Nephron (organoid): ENCODE measurements at regions not wholly inside any gene's neighbourhood (a gene's known extent, or its start where the extent isn't known, plus 50 kb on each side); places are given as distances from the start of the nearest gene placed in this dataset.

Experiments
- H3K27ac Mint-ChIP-seq, 3 experiments: 2 replicates each; pipeline ENCODE4 v1.8.0; 2020; ENCODE audit warnings: mixed read lengths in 3 of 3, mild to moderate bottlenecking in 2 of 3, moderate library complexity in 1 of 3
- H3K27me3 Mint-ChIP-seq: 2 replicates; pipeline ENCODE4 v1.8.0; 2021; ENCODE audit warnings: low read depth, mild to moderate bottlenecking, moderate library complexity, mixed read lengths
- H3K36me3 Mint-ChIP-seq: 2 replicates; pipeline ENCODE4 v1.8.0; 2020; ENCODE audit warnings: low read depth, mixed read lengths
- H3K4me1 Mint-ChIP-seq: 2 replicates; pipeline ENCODE4 v1.8.0; 2020; ENCODE audit warnings: mixed read lengths
- H3K4me3 Mint-ChIP-seq, 3 experiments: 2 replicates each; pipeline ENCODE4 v1.8.0; 2020; ENCODE audit warnings: mild to moderate bottlenecking in 3 of 3, mixed read lengths in 3 of 3, moderate library complexity in 2 of 3
- H3K9me3 Mint-ChIP-seq: 2 replicates; pipeline ENCODE4 v1.8.0; 2020; ENCODE audit warnings: mixed read lengths
- CTCF ChIP-seq, 3 experiments: fragments of 200-600 bp; sonication (generic); IDR thresholded peaks; one replicate each; pipeline ENCODE4 v1.5.0; 2021; ENCODE audit warnings: antibody characterized with exemption in 3 of 3; ENCODE audit not compliant: unreplicated experiment in 3 of 3

- no peaks in the 10 kb centered on the region for H3K9me3 Mint-ChIP-seq
- no peaks in the 10 kb centered on the region for H3K27me3 Mint-ChIP-seq
- no peak for TF ChIP-seq CTCF (IDR thresholded peaks at IDR 0.05; ENCODE audit: unreplicated experiment in 3 of 3)
- no peak overlapping the region for H3K4me3 Mint-ChIP-seq
- no peaks in the 10 kb centered on the region for H3K36me3 Mint-ChIP-seq
- H3K27ac Mint-ChIP-seq, result no peak overlapping the region
- no peaks in the 10 kb centered on the region for H3K4me1 Mint-ChIP-seq
Observed at GRCh38 chr5:155619688-155620087, 606.1 kb downstream of the KIF4B start.

- H3K36me3 Mint-ChIP-seq, result no peaks in the 10 kb centered on the region
- TF ChIP-seq CTCF (IDR thresholded peaks at IDR 0.05; ENCODE audit: unreplicated experiment in 3 of 3), result no peak
- no peak overlapping the region for H3K4me3 Mint-ChIP-seq
- H3K4me1 Mint-ChIP-seq, result no peaks in the 10 kb centered on the region
- H3K27me3 Mint-ChIP-seq, result no peaks in the 10 kb centered on the region
- no peak overlapping the region for H3K27ac Mint-ChIP-seq
- no peaks in the 10 kb centered on the region for H3K9me3 Mint-ChIP-seq
Observed at GRCh38 chr5:155620821-155621410, 607.4 kb downstream of the KIF4B start.

- H3K4me1 Mint-ChIP-seq, result no peaks in the 10 kb centered on the region
Observed at GRCh38 chr5:155624597-155625241, 611.2 kb downstream of the KIF4B start.

GRCh38 chr5:155625315-155625714 is 611.8 kb downstream of the KIF4B start:
- no peak overlapping the region for H3K27ac Mint-ChIP-seq
- TF ChIP-seq CTCF (IDR thresholded peaks at IDR 0.05; ENCODE audit: unreplicated experiment in 3 of 3), result no peak
- H3K27me3 Mint-ChIP-seq, result peaks cover 8% of the 10 kb centered on the region
- H3K4me1 Mint-ChIP-seq, result no peaks in the 10 kb centered on the region
- no peaks in the 10 kb centered on the region for H3K9me3 Mint-ChIP-seq
- H3K4me3 Mint-ChIP-seq, result no peak overlapping the region
- no peaks in the 10 kb centered on the region for H3K36me3 Mint-ChIP-seq

More at GRCh38 chr5:155624597-155625241, 611.2 kb downstream of the KIF4B start:
- H3K4me3 Mint-ChIP-seq, result no peak overlapping the region
- H3K27me3 Mint-ChIP-seq, result peaks cover 8% of the 10 kb centered on the region
- no peaks in the 10 kb centered on the region for H3K36me3 Mint-ChIP-seq
- no peak overlapping the region for H3K27ac Mint-ChIP-seq
- no peaks in the 10 kb centered on the region for H3K9me3 Mint-ChIP-seq
- no peak for TF ChIP-seq CTCF (IDR thresholded peaks at IDR 0.05; ENCODE audit: unreplicated experiment in 3 of 3)

- no peaks in the 10 kb centered on the region for H3K36me3 Mint-ChIP-seq
- no peak overlapping the region for H3K27ac Mint-ChIP-seq
- no peaks in the 10 kb centered on the region for H3K4me1 Mint-ChIP-seq
- TF ChIP-seq CTCF (IDR thresholded peaks at IDR 0.05; ENCODE audit: unreplicated experiment in 3 of 3), result no peak
- H3K9me3 Mint-ChIP-seq, result no peaks in the 10 kb centered on the region
- H3K4me3 Mint-ChIP-seq, result no peak overlapping the region
- peaks cover 8% of the 10 kb centered on the region for H3K27me3 Mint-ChIP-seq
Observed at GRCh38 chr5:155625897-155626543, 612.5 kb downstream of the KIF4B start.
